ENCODE measurements at regions not wholly inside any gene's neighbourhood (a gene's known extent, or its start where the extent isn't known, plus 50 kb on each side); places are given as distances from the start of the nearest gene placed in this dataset.
A peak's percentile ranks its signal among the peaks of the same experiment; 100 is the strongest.

DNA sequence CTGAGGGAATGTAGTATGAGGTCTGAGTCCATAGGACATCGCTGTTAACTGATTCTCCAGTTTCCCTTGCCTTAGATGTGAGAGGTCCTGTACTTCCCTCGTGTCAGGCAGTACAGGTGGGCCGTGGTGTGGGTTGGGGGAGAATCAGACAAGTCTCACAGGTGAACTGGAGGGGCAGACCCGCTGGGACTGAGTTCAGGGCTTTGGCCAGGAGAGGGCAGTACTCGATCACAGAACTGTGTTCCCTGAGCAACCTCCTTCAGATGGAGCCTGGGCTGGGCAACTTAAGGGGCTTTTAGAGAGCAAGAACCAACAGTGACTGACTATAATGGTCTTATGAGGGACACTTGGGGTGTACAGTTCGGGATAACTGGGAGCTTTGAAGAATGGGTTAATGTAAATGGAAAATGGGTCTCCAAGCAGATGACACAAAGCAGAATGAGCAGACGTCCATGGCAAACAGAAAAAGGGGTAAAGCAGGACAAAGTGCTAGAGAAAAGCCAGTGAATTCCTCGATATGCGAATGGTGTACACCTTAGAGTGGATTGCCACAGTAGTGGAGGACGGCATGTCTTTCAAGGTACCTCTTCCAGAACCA lies 83.6 kb downstream of the CCNG2 start:
- TF ChIP-seq, protein P1, sequence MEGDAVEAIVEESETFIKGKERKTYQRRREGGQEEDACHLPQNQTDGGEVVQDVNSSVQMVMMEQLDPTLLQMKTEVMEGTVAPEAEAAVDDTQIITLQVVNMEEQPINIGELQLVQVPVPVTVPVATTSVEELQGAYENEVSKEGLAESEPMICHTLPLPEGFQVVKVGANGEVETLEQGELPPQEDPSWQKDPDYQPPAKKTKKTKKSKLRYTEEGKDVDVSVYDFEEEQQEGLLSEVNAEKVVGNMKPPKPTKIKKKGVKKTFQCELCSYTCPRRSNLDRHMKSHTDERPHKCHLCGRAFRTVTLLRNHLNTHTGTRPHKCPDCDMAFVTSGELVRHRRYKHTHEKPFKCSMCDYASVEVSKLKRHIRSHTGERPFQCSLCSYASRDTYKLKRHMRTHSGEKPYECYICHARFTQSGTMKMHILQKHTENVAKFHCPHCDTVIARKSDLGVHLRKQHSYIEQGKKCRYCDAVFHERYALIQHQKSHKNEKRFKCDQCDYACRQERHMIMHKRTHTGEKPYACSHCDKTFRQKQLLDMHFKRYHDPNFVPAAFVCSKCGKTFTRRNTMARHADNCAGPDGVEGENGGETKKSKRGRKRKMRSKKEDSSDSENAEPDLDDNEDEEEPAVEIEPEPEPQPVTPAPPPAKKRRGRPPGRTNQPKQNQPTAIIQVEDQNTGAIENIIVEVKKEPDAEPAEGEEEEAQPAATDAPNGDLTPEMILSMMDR (IDR thresholded peaks at IDR 0.05) = peak; percentile 22 to 67
- TF ChIP-seq POLR2AphosphoS5 (IDR thresholded peaks at IDR 0.05) = no peak
- no peak for TF ChIP-seq EP300 (IDR thresholded peaks at IDR 0.05)
- no peak for TF ChIP-seq POLR2A (IDR thresholded peaks at IDR 0.05)
